GM12864 (cell line): ENCODE measurements at regions not wholly inside any gene's neighbourhood (a gene's known extent, or its start where the extent isn't known, plus 50 kb on each side); places are given as distances from the start of the nearest gene placed in this dataset.
"Not testable (repeated sequence)": the region's sequence is repeated elsewhere in the genome, so short reads cannot be mapped to it uniquely, and the experiment has no call there.

Experiments used
- DNase-seq: peaks from one replicate; pipeline ENCODE4 v3.0.0-alpha.2; 2011; ENCODE audit warnings: low read depth
- H3K4me3 ChIP-seq: 2 replicates; pipeline ENCODE4 v1.5.1; 2011; ENCODE audit warnings: mild to moderate bottlenecking, low read depth, low read length, control low read depth
- TF ChIP-seq, protein P1 (sequence below): IDR thresholded peaks from 2 replicates; pipeline ENCODE4 v1.5.1; 2011; ENCODE audit warnings: low read depth, mild to moderate bottlenecking, moderate library complexity, low read length, control low read depth, inconsistent platforms; ENCODE audit errors: missing control alignments

DNA sequence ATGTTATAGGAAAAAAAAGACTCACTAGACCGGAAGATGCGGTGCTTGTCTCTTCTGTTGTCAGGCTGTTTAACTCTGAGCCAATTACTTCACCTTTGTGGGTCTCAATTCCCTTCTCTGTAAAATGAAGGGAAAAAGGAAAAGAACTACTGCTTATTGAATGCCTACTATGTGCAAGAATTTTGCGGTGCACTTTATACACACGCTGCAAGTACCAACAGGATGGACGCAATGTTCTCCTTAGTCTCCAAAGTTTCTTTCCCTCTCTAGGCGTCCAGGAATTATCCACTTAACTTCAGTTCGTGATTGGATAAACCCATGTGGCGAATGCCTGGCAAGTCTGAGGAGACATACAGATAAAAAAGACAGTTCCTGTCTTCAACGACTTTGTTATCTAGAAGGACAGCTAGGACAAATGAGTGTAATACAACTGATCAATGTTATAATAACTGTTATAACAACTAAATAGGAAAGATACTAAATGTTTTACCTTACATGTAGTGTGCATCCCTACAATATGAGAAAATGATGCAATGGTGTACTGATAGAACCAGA is 69.0 kb upstream of the JARID2 start:
- TF ChIP-seq, protein P1, sequence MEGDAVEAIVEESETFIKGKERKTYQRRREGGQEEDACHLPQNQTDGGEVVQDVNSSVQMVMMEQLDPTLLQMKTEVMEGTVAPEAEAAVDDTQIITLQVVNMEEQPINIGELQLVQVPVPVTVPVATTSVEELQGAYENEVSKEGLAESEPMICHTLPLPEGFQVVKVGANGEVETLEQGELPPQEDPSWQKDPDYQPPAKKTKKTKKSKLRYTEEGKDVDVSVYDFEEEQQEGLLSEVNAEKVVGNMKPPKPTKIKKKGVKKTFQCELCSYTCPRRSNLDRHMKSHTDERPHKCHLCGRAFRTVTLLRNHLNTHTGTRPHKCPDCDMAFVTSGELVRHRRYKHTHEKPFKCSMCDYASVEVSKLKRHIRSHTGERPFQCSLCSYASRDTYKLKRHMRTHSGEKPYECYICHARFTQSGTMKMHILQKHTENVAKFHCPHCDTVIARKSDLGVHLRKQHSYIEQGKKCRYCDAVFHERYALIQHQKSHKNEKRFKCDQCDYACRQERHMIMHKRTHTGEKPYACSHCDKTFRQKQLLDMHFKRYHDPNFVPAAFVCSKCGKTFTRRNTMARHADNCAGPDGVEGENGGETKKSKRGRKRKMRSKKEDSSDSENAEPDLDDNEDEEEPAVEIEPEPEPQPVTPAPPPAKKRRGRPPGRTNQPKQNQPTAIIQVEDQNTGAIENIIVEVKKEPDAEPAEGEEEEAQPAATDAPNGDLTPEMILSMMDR: no peak
- no peak for DNase-seq

GRCh38 chr6:15183979-15184378 is 61.9 kb upstream of the JARID2 start:
- DNase-seq: no peak
- TF ChIP-seq, protein P1: no peak
- H3K4me3 ChIP-seq: no peak overlapping the region

More for the DNA sequence above, 69.0 kb upstream of the JARID2 start:
- H3K4me3 ChIP-seq: no peak overlapping the region

- H3K4me3 ChIP-seq: no peak overlapping the region
- TF ChIP-seq, protein P1: no peak
- DNase-seq: peak; percentile 21
Observed at GRCh38 chr6:15184441-15184861, 61.4 kb upstream of the JARID2 start.

- not testable (repeated sequence) for H3K4me3 ChIP-seq, DNase-seq
Observed at GRCh38 chr6:15185111-15185510, 60.8 kb upstream of the JARID2 start.

DNA sequence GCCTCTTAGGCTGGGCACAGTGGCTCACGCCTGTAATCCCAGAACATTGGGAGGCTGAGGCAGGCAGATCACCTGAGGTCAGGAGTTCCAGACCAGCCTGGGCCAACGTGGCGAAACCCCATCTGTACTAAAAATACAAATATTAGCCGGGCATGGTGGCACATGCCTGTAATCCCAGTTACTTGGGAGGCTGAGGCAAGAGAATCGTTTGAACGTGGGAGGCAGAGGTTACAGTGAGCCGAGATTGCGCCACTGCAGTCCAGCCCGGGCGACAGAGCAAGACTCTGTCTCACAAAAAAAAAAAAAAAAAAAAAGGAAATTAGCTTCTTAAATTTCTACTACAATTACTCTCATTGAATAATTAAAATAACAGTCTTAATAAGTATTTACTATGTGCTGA is 52.4 kb upstream of the JARID2 start:
- not testable (repeated sequence) for H3K4me3 ChIP-seq, DNase-seq

DNA sequence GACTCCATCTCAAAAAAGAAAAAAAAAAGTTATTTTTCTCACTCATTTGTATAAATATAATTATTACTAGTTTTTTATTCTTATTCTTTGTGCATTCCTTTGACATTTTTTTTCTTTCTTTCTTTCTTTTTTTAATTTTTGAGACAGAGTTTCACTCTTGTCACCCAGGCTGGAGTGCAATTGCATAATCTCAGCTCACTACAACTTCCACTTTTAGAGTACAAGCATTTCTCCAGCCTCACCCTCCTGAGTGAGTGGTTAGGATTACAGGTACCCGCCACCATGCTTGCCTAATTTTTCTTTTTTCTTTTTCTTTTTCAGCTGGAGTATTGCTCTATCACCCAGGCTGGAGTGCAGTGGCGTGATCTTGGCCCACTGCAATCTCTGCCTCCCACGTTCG is 51.4 kb upstream of the JARID2 start:
- DNase-seq: no peak
- TF ChIP-seq, protein P1: no peak
- no peak overlapping the region for H3K4me3 ChIP-seq
